A549 (cell line): ENCODE measurements at regions not wholly inside any gene's neighbourhood (a gene's known extent, or its start where the extent isn't known, plus 50 kb on each side); places are given as distances from the start of the nearest gene placed in this dataset.

Experiments used
- ATAC-seq, 2 experiments: fragments of 200-7000 bp in 1 of 2; fragments of >200 bp in 1 of 2; cut with Nextera tagmentation in 1 of 2; cut with Tn5 transposase in 1 of 2; 3 replicates each; pipeline versions ENCODE4 v1.8.0 to v1.9.1; 2018 to 2020; ENCODE audit warnings: mild to moderate bottlenecking in 1 of 2, moderate library complexity in 1 of 2
- CTCF ChIA-PET: fragments of 300-600 bp; sonication (Branson Sonifier 250); formaldehyde crosslinking; extraction: SDS; loops from one replicate; lab custom pipeline; 2021; ENCODE audit warnings: antibody characterized with exemption, inconsistent platforms; lab: Yijun Ruan, JAX
- POLR2A ChIA-PET: fragments of 350-600 bp; formaldehyde crosslinking; extraction: SDS; loops from one replicate; lab custom pipeline; 2021; ENCODE audit warnings: antibody characterized with exemption, inconsistent platforms; lab: Yijun Ruan, JAX
- DNase-seq, 2 experiments: peaks; one replicate each; pipeline versions ENCODE4 v3.0.0 to v3.0.0-alpha.2; 2011 to 2016; ENCODE audit warnings: low read depth in 1 of 2, low spot score in 1 of 2
- FAIRE-seq: peaks from 2 replicates; lab custom pipeline; 2011; peaks lifted over from hg19 to GRCh38; lab: Jason Lieb, UNC
- H3K27ac ChIP-seq, 2 experiments: fragments of >200 bp; sonication (Bioruptor Twin); formaldehyde crosslinking; 3 replicates each; pipeline ENCODE4 v1.5.1; 2016 to 2017
- H3K4me1 ChIP-seq: fragments of >200 bp; sonication (Bioruptor Twin); formaldehyde crosslinking; 3 replicates; pipeline ENCODE4 v1.6.1; 2016
- H3K4me2 ChIP-seq: fragments of >200 bp; sonication (Bioruptor Twin); formaldehyde crosslinking; 3 replicates; pipeline ENCODE4 v1.6.1; 2016
- H3K4me3 ChIP-seq: fragments of >200 bp; sonication (Bioruptor Twin); formaldehyde crosslinking; 3 replicates; pipeline ENCODE4 v1.5.1; 2016
- H3K9me3 ChIP-seq: fragments of >200 bp; sonication (Bioruptor Twin); formaldehyde crosslinking; 3 replicates; pipeline ENCODE4 v1.6.1; 2016
- ATOH8 ChIP-seq: fragments of 250-450 bp; sonication (Bioruptor Pico); IDR thresholded peaks from 2 replicates; pipeline ENCODE4 v1.5.0; 2020; ENCODE audit warnings: low read depth, mild to moderate bottlenecking, moderate library complexity
- BCL3 ChIP-seq: fragments of >200 bp; sonication (Bioruptor Twin); formaldehyde crosslinking; IDR thresholded peaks from 3 replicates; pipeline ENCODE4 v1.6.1; 2016
- BHLHE40 ChIP-seq: IDR thresholded peaks from 2 replicates; pipeline ENCODE4 v1.6.1; 2012; ENCODE audit warnings: low read depth, low read length, inconsistent platforms
- CHD2 ChIP-seq: fragments of 150-350 bp; IDR thresholded peaks from 2 replicates; pipeline ENCODE4 v1.6.1; 2014; ENCODE audit warnings: low read length; ENCODE audit not compliant: partially characterized antibody
- CHD4 ChIP-seq: fragments of 200-600 bp; sonication (generic); IDR thresholded peaks from 2 replicates; pipeline ENCODE4 v1.6.1; 2016; ENCODE audit warnings: antibody characterized with exemption, mild to moderate bottlenecking, borderline replicate concordance
- CTCF ChIP-seq: fragments of >200 bp; sonication (Bioruptor Twin); formaldehyde crosslinking; IDR thresholded peaks from 3 replicates; pipeline ENCODE4 v1.5.1; 2016
- E2F6 ChIP-seq: IDR thresholded peaks from 2 replicates; pipeline ENCODE4 v1.6.1; 2012; ENCODE audit warnings: low read depth, borderline replicate concordance
- EHF ChIP-seq: fragments of 250-450 bp; sonication (Bioruptor Pico); IDR thresholded peaks from 2 replicates; pipeline ENCODE4 v1.5.0; 2020; ENCODE audit warnings: mild to moderate bottlenecking
- ELK1 ChIP-seq: fragments of 150-350 bp; IDR thresholded peaks from 2 replicates; pipeline ENCODE4 v1.6.1; 2014; ENCODE audit warnings: low read depth, mild to moderate bottlenecking, low read length
- EP300 ChIP-seq, 2 experiments: fragments of >200 bp; sonication (Bioruptor Twin); formaldehyde crosslinking; IDR thresholded peaks; 2 replicates in 1 of 2; 3 replicates in 1 of 2; pipeline ENCODE4 v1.6.1; 2016 to 2017
- ESRRA ChIP-seq: fragments of 150-350 bp; IDR thresholded peaks from 2 replicates; pipeline ENCODE4 v1.6.1; 2014; ENCODE audit warnings: mild to moderate bottlenecking, low read length, borderline replicate concordance
- FOSL2 ChIP-seq, 2 experiments: fragments of 450-650 bp in 1 of 2; fragments of >200 bp in 1 of 2; sonication (Bioruptor Twin) in 1 of 2; formaldehyde crosslinking; IDR thresholded peaks; 2 replicates each; pipeline versions ENCODE4 v1.5.0 to v1.6.1; 2016 to 2020; ENCODE audit warnings: mild to moderate bottlenecking in 1 of 2, moderate library complexity in 1 of 2
- FOXS1 ChIP-seq: fragments of 250-450 bp; sonication (Bioruptor Pico); IDR thresholded peaks from 2 replicates; pipeline ENCODE4 v1.5.0; 2020; ENCODE audit warnings: mild to moderate bottlenecking, moderate library complexity
- GATA3 ChIP-seq: IDR thresholded peaks from 2 replicates; pipeline ENCODE4 v1.6.1; 2012; ENCODE audit warnings: borderline replicate concordance
- HEYL ChIP-seq: fragments of 250-450 bp; sonication (Bioruptor Pico); IDR thresholded peaks from 2 replicates; pipeline ENCODE4 v1.8.0; 2021; ENCODE audit warnings: mild to moderate bottlenecking, moderate library complexity
- HOXA7 ChIP-seq: fragments of 250-450 bp; sonication (Bioruptor Pico); IDR thresholded peaks from 2 replicates; pipeline ENCODE4 v1.5.0; 2020; ENCODE audit warnings: mild to moderate bottlenecking, moderate library complexity
- JUN ChIP-seq, 2 experiments: fragments of >200 bp; sonication (Bioruptor Twin); formaldehyde crosslinking; IDR thresholded peaks; 2 replicates in 1 of 2; 3 replicates in 1 of 2; pipeline ENCODE4 v1.6.1; 2016 to 2017
- JUNB ChIP-seq: fragments of >200 bp; sonication (Bioruptor Twin); formaldehyde crosslinking; IDR thresholded peaks from 2 replicates; pipeline ENCODE4 v1.6.1; 2016
- KDM5A ChIP-seq: fragments of 200-600 bp; sonication (generic); IDR thresholded peaks from 2 replicates; pipeline ENCODE4 v1.6.1; 2016; ENCODE audit warnings: antibody characterized with exemption, mild to moderate bottlenecking
- MAFK ChIP-seq: fragments of 450-650 bp; IDR thresholded peaks from 2 replicates; pipeline ENCODE4 v1.6.1; 2014; ENCODE audit not compliant: partially characterized antibody
- MAX ChIP-seq: IDR thresholded peaks from 2 replicates; pipeline ENCODE4 v1.6.1; 2012
- MYC ChIP-seq: IDR thresholded peaks from 2 replicates; pipeline ENCODE4 v1.6.1; 2012; ENCODE audit warnings: mild to moderate bottlenecking, inconsistent platforms, low read length, improper control_type of control experiment, borderline replicate concordance
- NPAS2 ChIP-seq: fragments of 250-450 bp; sonication (Bioruptor Pico); IDR thresholded peaks from 2 replicates; pipeline ENCODE4 v1.8.0; 2022; ENCODE audit warnings: mild to moderate bottlenecking, moderate library complexity, borderline replicate concordance
- PBX3 ChIP-seq: IDR thresholded peaks from 2 replicates; pipeline ENCODE4 v1.6.1; 2012
- POLR2AphosphoS2 ChIP-seq: conservative IDR thresholded peaks from 2 replicates; pipeline ENCODE4 v1.6.1; 2012; ENCODE audit warnings: low read length, improper control_type of control experiment, inconsistent platforms
- RAD21 ChIP-seq, 2 experiments: fragments of >200 bp in 1 of 2; sonication (Bioruptor Twin) in 1 of 2; formaldehyde crosslinking in 1 of 2; IDR thresholded peaks in 1 of 2; conservative IDR thresholded peaks in 1 of 2; 2 replicates in 1 of 2; 3 replicates in 1 of 2; pipeline ENCODE4 v1.6.1; 2012 to 2018; ENCODE audit warnings: inconsistent platforms in 1 of 2
- RARB ChIP-seq: fragments of 250-450 bp; sonication (Bioruptor Pico); IDR thresholded peaks from 2 replicates; pipeline ENCODE4 v1.8.0; 2021; ENCODE audit warnings: mild to moderate bottlenecking, moderate library complexity
- RCOR1 ChIP-seq: fragments of 150-350 bp; IDR thresholded peaks from 2 replicates; pipeline ENCODE4 v1.6.1; 2014; ENCODE audit warnings: antibody characterized with exemption, low read length, low read depth
- RFX5 ChIP-seq: fragments of 450-650 bp; IDR thresholded peaks from 2 replicates; pipeline ENCODE4 v1.7.1; 2014; ENCODE audit warnings: antibody characterized with exemption, mild to moderate bottlenecking, moderate library complexity
- RNF2 ChIP-seq: fragments of 200-600 bp; sonication (generic); IDR thresholded peaks from 2 replicates; pipeline ENCODE4 v1.6.1; 2016; ENCODE audit warnings: low read depth, mild to moderate bottlenecking, antibody characterized with exemption, moderate library complexity, borderline replicate concordance
- SMC3 ChIP-seq: fragments of >200 bp; sonication (Bioruptor Twin); formaldehyde crosslinking; IDR thresholded peaks from 3 replicates; pipeline ENCODE4 v1.6.1; 2018; ENCODE audit warnings: inconsistent platforms
- SREBF2 ChIP-seq: fragments of 450-650 bp; IDR thresholded peaks from 2 replicates; pipeline ENCODE4 v1.6.1; 2014; ENCODE audit warnings: mild to moderate bottlenecking, moderate library complexity
- TFCP2L1 ChIP-seq: fragments of 250-450 bp; sonication (Bioruptor Pico); IDR thresholded peaks from 2 replicates; pipeline ENCODE4 v1.5.0; 2021; ENCODE audit warnings: mild to moderate bottlenecking
- ZFP36 ChIP-seq: fragments of 450-650 bp; IDR thresholded peaks from 2 replicates; pipeline ENCODE4 v1.6.1; 2014; ENCODE audit warnings: borderline replicate concordance; ENCODE audit not compliant: partially characterized antibody
- ZNF302 ChIP-seq: fragments of 250-450 bp; sonication (Bioruptor Pico); IDR thresholded peaks from 2 replicates; pipeline ENCODE4 v1.9.0; 2021; ENCODE audit warnings: inconsistent platforms, mild to moderate bottlenecking, moderate library complexity
- ZSCAN20 ChIP-seq: fragments of 250-450 bp; sonication (Bioruptor Pico); IDR thresholded peaks from 2 replicates; pipeline ENCODE4 v1.8.0; 2022; ENCODE audit warnings: mild to moderate bottlenecking, moderate library complexity
- WGBS: methylation state at CpG from one replicate; pipeline ENCODE4 v1.1.6; 2017; ENCODE audit errors: missing lambda C conversion rate; 5-methylcytosine and 5-hydroxymethylcytosine counted together

GRCh38 chr7:116443101-116443523, 56.4 kb upstream of the CAV2 start:
- FAIRE-seq (peak; percentile 98), ATAC-seq (peak; percentile 85 to 88), DNase-seq (peak; percentile 84 to 93)
- peaks cover 69% of the 10 kb centered on the region for H3K4me1 ChIP-seq
- WGBS, result 0% methylated on average over 1 of the region's 1 CpG
- POLR2A ChIA-PET, result interaction anchor here (0.9 to 2.0 kb wide), 4 partner anchors 59 to 172 kb away, joined by 3 to 10 read pairs (median 4); partner anchors contain the start of gene CAV1
- no peak overlapping the region for H3K4me3 ChIP-seq
- CTCF ChIA-PET, result interaction anchor here (1.2 to 4.8 kb wide), 6 partner anchors 9 to 184 kb away, joined by 3 to 31 read pairs (median 4); no protein-coding TSS in a partner anchor
- H3K4me2 ChIP-seq, result peak overlapping the region; percentile 70
- H3K27ac ChIP-seq, result peak overlapping the region; percentile 81 to 93
- H3K9me3 ChIP-seq, result no peaks in the 10 kb centered on the region
- TF ChIP-seq EP300 (IDR thresholded peaks at IDR 0.05), result peak; percentile 81 to 86; a peak in 4 of 5 replicates
- no peak for TF ChIP-seq EHF (CRISPR knock-in tag)
- no peak for TF ChIP-seq MAFK
- no peak for TF ChIP-seq HOXA7 (CRISPR knock-in tag)
- TF ChIP-seq E2F6, result no peak
- TF ChIP-seq ZNF302 (CRISPR knock-in tag), result no peak
- TF ChIP-seq ESRRA, result no peak
- peak; percentile 47; the same call in 2 of the 3 replicates for TF ChIP-seq SMC3
- TF ChIP-seq HEYL (CRISPR knock-in tag), result no peak
- TF ChIP-seq ZSCAN20 (CRISPR knock-in tag), result no peak
- peak; percentile 97 for TF ChIP-seq GATA3
- TF ChIP-seq POLR2AphosphoS2, result no peak
- peak; percentile 80; the same call in 2 of the 3 replicates for TF ChIP-seq BCL3
- no peak for TF ChIP-seq RARB
- TF ChIP-seq BHLHE40, result no peak
- TF ChIP-seq RAD21 (conservative IDR thresholded peaks at IDR 0.05 in 1 of 2, IDR thresholded peaks at IDR 0.05 in 1 of 2), result peak; percentile 41 to 63; a peak in 3 of 5 replicates
- TF ChIP-seq TFCP2L1 (CRISPR knock-in tag), result no peak
- TF ChIP-seq JUN (IDR thresholded peaks at IDR 0.05), result peak; percentile 76 to 89; a peak in 3 of 5 replicates
- no peak for TF ChIP-seq ELK1
- no peak for TF ChIP-seq CHD4
- no peak for TF ChIP-seq RCOR1
- no peak for TF ChIP-seq MYC
- TF ChIP-seq ATOH8 (CRISPR knock-in tag), result 0 out of 2 replicates have a peak, but pooled peaks have one; percentile 6
- no peak for TF ChIP-seq NPAS2 (CRISPR knock-in tag)
- peak; percentile 99 for TF ChIP-seq JUNB
- peak; percentile 71; the same call in 1 of the 2 replicates for TF ChIP-seq PBX3
- no peak for TF ChIP-seq CHD2
- TF ChIP-seq SREBF2, result no peak
- TF ChIP-seq MAX, result peak; percentile 87
- peak; percentile 99 for TF ChIP-seq FOSL2 (IDR thresholded peaks at IDR 0.05)
- TF ChIP-seq FOSL2 (CRISPR knock-in tag; IDR thresholded peaks at IDR 0.05), result peak; percentile 100
- no peak for TF ChIP-seq KDM5A
- TF ChIP-seq RFX5, result no peak
- no peak for TF ChIP-seq ZFP36
- TF ChIP-seq CTCF, result no peak
- TF ChIP-seq RNF2, result no peak
- no peak for TF ChIP-seq FOXS1 (CRISPR knock-in tag)
